Activated T-cell treated with anti-CD3 and anti-CD28 coated beads, Interleukin-2, amount 50 U/mL, for 4 hours (primary cell): ENCODE measurements at regions not wholly inside any gene's neighbourhood (a gene's known extent, or its start where the extent isn't known, plus 50 kb on each side); places are given as distances from the start of the nearest gene placed in this dataset.

Source experiments
- ATAC-seq, 2 donors: fragments of 200-7000 bp; cut with Tn5 transposase; one replicate each; pipeline ENCODE4 v1.10.0; 2021
- DNase-seq: peaks from one replicate; pipeline ENCODE4 v3.0.0-alpha.2; 2020
- H3K27me3 Mint-ChIP-seq: one replicate; pipeline ENCODE4 v1.8.0; 2021; ENCODE audit warnings: low read depth, mixed read lengths
- H3K36me3 Mint-ChIP-seq: one replicate; pipeline ENCODE4 v1.8.0; 2022; ENCODE audit warnings: mixed read lengths; ENCODE audit not compliant: insufficient read depth
- H3K4me1 Mint-ChIP-seq: one replicate; pipeline ENCODE4 v1.8.0; 2021; ENCODE audit warnings: low read depth, mixed read lengths
- H3K4me3 Mint-ChIP-seq: one replicate; pipeline ENCODE4 v1.8.0; 2021; ENCODE audit warnings: mild to moderate bottlenecking, moderate library complexity, mixed read lengths
- H3K9me3 Mint-ChIP-seq: one replicate; pipeline ENCODE4 v1.8.0; 2021; ENCODE audit warnings: mixed read lengths

DNA sequence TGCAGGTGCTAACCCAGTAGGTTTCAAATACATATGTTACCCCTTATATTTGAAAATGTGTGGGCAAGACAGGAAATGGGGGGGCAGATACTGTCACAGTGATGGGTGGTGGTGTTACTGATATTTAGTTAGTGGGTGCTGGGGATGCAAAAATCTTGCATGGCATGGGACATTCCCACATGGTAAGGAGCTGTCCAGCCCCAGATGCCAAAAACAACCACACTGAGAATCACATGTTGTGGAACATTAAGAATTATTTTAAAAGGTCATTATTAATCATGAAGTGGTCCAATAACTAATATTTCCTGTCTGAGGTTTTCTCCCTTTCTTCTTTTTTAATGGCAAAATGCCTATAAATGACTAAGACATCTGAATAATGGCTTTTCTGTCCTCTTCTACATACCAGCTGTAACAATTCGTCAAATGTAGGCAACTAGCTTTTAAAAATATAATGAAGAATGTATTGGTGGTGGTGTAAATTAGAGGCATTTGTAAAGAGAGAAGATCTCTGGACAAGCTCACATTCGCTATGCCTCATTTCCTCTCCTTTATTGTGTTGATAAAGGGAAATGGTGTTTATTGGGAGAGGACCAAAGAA lies 57.3 kb upstream of the SLC35B3 start:
- no peak overlapping the region for H3K4me3 Mint-ChIP-seq
- no peak for DNase-seq
- no peaks in the 10 kb centered on the region for H3K27me3 Mint-ChIP-seq
- no peak for ATAC-seq
- H3K36me3 Mint-ChIP-seq, result no peaks in the 10 kb centered on the region
- peaks cover 8% of the 10 kb centered on the region for H3K9me3 Mint-ChIP-seq
- no peaks in the 10 kb centered on the region for H3K4me1 Mint-ChIP-seq
